Lung microvascular endothelial cell (primary cell): ENCODE measurements at regions not wholly inside any gene's neighbourhood (a gene's known extent, or its start where the extent isn't known, plus 50 kb on each side); places are given as distances from the start of the nearest gene placed in this dataset.
"Not testable (repeated sequence)": the region's sequence is repeated elsewhere in the genome, so short reads cannot be mapped to it uniquely, and the experiment has no call there.

Experiments
- DNase-seq, 2 donors: peaks; one replicate each; pipeline versions ENCODE4 v3.0.0 to v3.0.0-alpha.2; 2010; ENCODE audit warnings: low read depth in 2 of 2

GRCh38 chr11:91075032-91075695, 852.3 kb upstream of the CHORDC1 start:
- no peak for DNase-seq

GRCh38 chr11:91067666-91068065, 844.8 kb upstream of the CHORDC1 start:
- no peak for DNase-seq

- no peak for DNase-seq
These were observed 843.7 kb upstream of the CHORDC1 start for GRCh38 chr11:91066456-91067047.

GRCh38 chr11:91063399-91063798, 840.5 kb upstream of the CHORDC1 start:
- DNase-seq, result not testable (repeated sequence)

- DNase-seq, result no peak
These were observed 825.0 kb upstream of the CHORDC1 start for GRCh38 chr11:91047882-91048281.

- no peak for DNase-seq
These were observed 823.4 kb upstream of the CHORDC1 start for GRCh38 chr11:91046261-91046660.

GRCh38 chr11:91041626-91042025, 818.8 kb upstream of the CHORDC1 start:
- DNase-seq, result no peak

- no peak for DNase-seq
These were observed 800.9 kb upstream of the CHORDC1 start for GRCh38 chr11:91023731-91024130.

- no peak for DNase-seq
These were observed 788.7 kb upstream of the CHORDC1 start for GRCh38 chr11:91011503-91011902.

- no peak for DNase-seq
These were observed 782.6 kb upstream of the CHORDC1 start for GRCh38 chr11:91005458-91005857.

GRCh38 chr11:90997241-90997640, 774.4 kb upstream of the CHORDC1 start:
- no peak for DNase-seq

GRCh38 chr11:90972159-90972558, 749.3 kb upstream of the CHORDC1 start:
- DNase-seq, result not testable (repeated sequence)

GRCh38 chr11:90947930-90948329, 725.1 kb upstream of the CHORDC1 start:
- no peak for DNase-seq

GRCh38 chr11:90930252-90930651, 707.4 kb upstream of the CHORDC1 start:
- DNase-seq, result no peak

- peak in 1 of 2 donors; percentile 71 for DNase-seq
These were observed 696.5 kb upstream of the CHORDC1 start for GRCh38 chr11:90919332-90919731.

- DNase-seq, result no peak
These were observed 693.9 kb upstream of the CHORDC1 start for GRCh38 chr11:90916706-90917105.

- DNase-seq, result no peak
These were observed 690.4 kb upstream of the CHORDC1 start for GRCh38 chr11:90913131-90913668.

- DNase-seq, result no peak
These were observed 689.8 kb upstream of the CHORDC1 start for GRCh38 chr11:90912631-90913030.

- no peak for DNase-seq
These were observed 688.3 kb upstream of the CHORDC1 start for GRCh38 chr11:90911192-90911591.

GRCh38 chr11:90908074-90908473, 685.2 kb upstream of the CHORDC1 start:
- peak in 1 of 2 donors; percentile 29 for DNase-seq

GRCh38 chr11:90895850-90896249, 673.0 kb upstream of the CHORDC1 start:
- DNase-seq, result no peak

- DNase-seq, result no peak
These were observed 667.5 kb upstream of the CHORDC1 start for GRCh38 chr11:90890347-90890746.

GRCh38 chr11:90884181-90884580, 661.3 kb upstream of the CHORDC1 start:
- no peak for DNase-seq
